Endodermal cell (in vitro differentiated cells): ENCODE measurements at regions not wholly inside any gene's neighbourhood (a gene's known extent, or its start where the extent isn't known, plus 50 kb on each side); places are given as distances from the start of the nearest gene placed in this dataset.

Source experiments
- DNase-seq: peaks from one replicate; pipeline ENCODE4 v3.0.0-alpha.2; 2017
- H3K27ac ChIP-seq: 2 replicates; pipeline ENCODE4 v1.5.1; 2013; ENCODE audit warnings: mild to moderate bottlenecking, low read depth, low read length, moderate library complexity
- H3K27me3 ChIP-seq: 2 replicates; pipeline ENCODE4 v1.6.1; 2013; ENCODE audit warnings: mild to moderate bottlenecking, low read length, moderate library complexity; ENCODE audit not compliant: insufficient read depth, control insufficient read depth, poor library complexity, severe bottlenecking
- H3K36me3 ChIP-seq: 2 replicates; pipeline ENCODE4 v1.7.0; 2013; ENCODE audit warnings: mild to moderate bottlenecking, low read length, moderate library complexity; ENCODE audit not compliant: control insufficient read depth, insufficient read depth
- H3K4me1 ChIP-seq: one replicate; pipeline ENCODE4 v1.7.0; 2013; ENCODE audit warnings: low read length; ENCODE audit not compliant: control insufficient read depth, insufficient read depth
- H3K4me3 ChIP-seq: 2 replicates; pipeline ENCODE4 v1.5.1; 2013; ENCODE audit warnings: mild to moderate bottlenecking, low read length, moderate library complexity
- H3K9ac ChIP-seq: 2 replicates; pipeline ENCODE4 v1.6.1; 2013; ENCODE audit warnings: mild to moderate bottlenecking, low read length, moderate library complexity; ENCODE audit not compliant: poor library complexity, severe bottlenecking; ENCODE audit errors: extremely low read depth
- H3K9me3 ChIP-seq: 2 replicates; pipeline ENCODE4 v1.6.1; 2013; ENCODE audit warnings: mild to moderate bottlenecking, low read length, moderate library complexity; ENCODE audit not compliant: control insufficient read depth
- H3K27ac Mint-ChIP-seq: 2 replicates; pipeline ENCODE4 v1.8.0; 2020; ENCODE audit warnings: mixed read lengths
- H3K27me3 Mint-ChIP-seq: 2 replicates; pipeline ENCODE4 v1.8.0; 2021; ENCODE audit warnings: mild to moderate bottlenecking, mixed read lengths; ENCODE audit not compliant: insufficient read depth
- H3K36me3 Mint-ChIP-seq: 2 replicates; pipeline ENCODE4 v1.8.0; 2020; ENCODE audit warnings: low read depth, mixed read lengths
- H3K4me1 Mint-ChIP-seq: 2 replicates; pipeline ENCODE4 v1.8.0; 2020; ENCODE audit warnings: mixed read lengths
- H3K4me3 Mint-ChIP-seq: 2 replicates; pipeline ENCODE4 v1.8.0; 2020; ENCODE audit warnings: mild to moderate bottlenecking, moderate library complexity, mixed read lengths
- H3K9me3 Mint-ChIP-seq: 2 replicates; pipeline ENCODE4 v1.8.0; 2020; ENCODE audit warnings: mild to moderate bottlenecking, mixed read lengths
- CTCF ChIP-seq: fragments of 200-600 bp; sonication (generic); conservative IDR thresholded peaks from 2 replicates; pipeline ENCODE4 v1.5.0; 2021; ENCODE audit warnings: antibody characterized with exemption, mild to moderate bottlenecking
- WGBS, 2 experiments: methylation state at CpG; one replicate each; pipeline versions ENCODE4 v1.1.5 to v1.1.7; 2013; ENCODE audit warnings: missing lambda C conversion rate in 2 of 2, mixed read lengths in 1 of 2; ENCODE audit not compliant: insufficient coverage in 1 of 2, insufficient read length in 1 of 2; 5-methylcytosine and 5-hydroxymethylcytosine counted together

- TF ChIP-seq CTCF = no peak
- 91 to 100% methylated on average over 2 of the region's 2 CpGs for WGBS, 2 experiments
- H3K4me1 ChIP-seq = no peaks in the 10 kb centered on the region
- H3K9me3 ChIP-seq = no peaks in the 10 kb centered on the region
- H3K9me3 Mint-ChIP-seq = peaks cover 6% of the 10 kb centered on the region
- H3K4me3 ChIP-seq = no peak overlapping the region
- no peak overlapping the region for H3K4me3 Mint-ChIP-seq
- DNase-seq = no peak
- no peaks in the 10 kb centered on the region for H3K27me3 Mint-ChIP-seq
- no peak overlapping the region for H3K9ac ChIP-seq
- no peaks in the 10 kb centered on the region for H3K36me3 Mint-ChIP-seq
- H3K27ac Mint-ChIP-seq = no peak overlapping the region
- H3K27ac ChIP-seq = no peak overlapping the region
- no peaks in the 10 kb centered on the region for H3K27me3 ChIP-seq
- H3K4me1 Mint-ChIP-seq = no peaks in the 10 kb centered on the region
- H3K36me3 ChIP-seq = no peaks in the 10 kb centered on the region
Measured at GRCh38 chr4:159823743-159824142, 720.9 kb downstream of the RAPGEF2 start.

- DNase-seq = no peak
- H3K4me3 ChIP-seq = no peak overlapping the region
- Mint-ChIP-seq H3K4me3 (no peak overlapping the region), H3K27me3 (no peaks in the 10 kb centered on the region), H3K27ac (no peak overlapping the region), H3K36me3 (no peaks in the 10 kb centered on the region), H3K4me1 (no peaks in the 10 kb centered on the region), H3K9me3 (no peaks in the 10 kb centered on the region)
- H3K4me1 ChIP-seq = no peaks in the 10 kb centered on the region
- 83 to 98% methylated on average over 1 of the region's 1 CpG for WGBS, 2 experiments
- H3K36me3 ChIP-seq = no peaks in the 10 kb centered on the region
- no peak for TF ChIP-seq CTCF
- H3K27ac ChIP-seq = no peak overlapping the region
- no peak overlapping the region for H3K9ac ChIP-seq
- no peaks in the 10 kb centered on the region for H3K9me3 ChIP-seq
- H3K27me3 ChIP-seq = no peaks in the 10 kb centered on the region
Measured at GRCh38 chr4:159828687-159829086, 725.8 kb downstream of the RAPGEF2 start.

GRCh38 chr4:159829184-159829583 is 726.3 kb downstream of the RAPGEF2 start:
- DNase-seq = no peak
- Histone ChIP-seq H3K4me3 (no peak overlapping the region), H3K9ac (no peak overlapping the region), H3K27ac (no peak overlapping the region), H3K9me3 (no peaks in the 10 kb centered on the region), H3K27me3 (no peaks in the 10 kb centered on the region), H3K4me1 (no peaks in the 10 kb centered on the region), H3K36me3 (no peaks in the 10 kb centered on the region)
- Mint-ChIP-seq H3K27ac (no peak overlapping the region), H3K27me3 (no peaks in the 10 kb centered on the region), H3K9me3 (no peaks in the 10 kb centered on the region), H3K4me3 (no peak overlapping the region), H3K36me3 (no peaks in the 10 kb centered on the region), H3K4me1 (no peaks in the 10 kb centered on the region)
- no peak for TF ChIP-seq CTCF
- 75 to 87% methylated on average over 1 of the region's 2 CpGs for WGBS, 2 experiments
